ENCODE measurements at regions not wholly inside any gene's neighbourhood (a gene's known extent, or its start where the extent isn't known, plus 50 kb on each side); places are given as distances from the start of the nearest gene placed in this dataset.

DNA sequence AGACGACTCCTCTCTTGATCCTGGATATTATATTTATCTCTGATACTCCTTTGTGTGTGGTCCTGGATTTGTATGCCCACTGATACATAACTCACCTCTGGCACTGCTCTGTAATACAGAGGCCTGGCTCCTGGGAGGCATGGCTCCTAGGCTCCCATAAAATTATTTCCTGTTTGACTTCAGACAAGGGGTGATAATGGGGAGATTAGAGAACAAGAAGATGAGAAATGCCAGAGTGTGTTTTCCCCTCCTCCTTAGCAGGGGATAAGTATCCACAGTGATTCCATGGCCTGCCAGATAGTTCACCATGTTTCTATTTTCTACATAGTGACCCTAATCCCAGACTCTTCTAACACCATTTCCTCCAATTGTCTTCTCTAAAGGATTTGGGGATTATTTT is 165.7 kb upstream of the PLSCR5 start:
- no peak for TF ChIP-seq BHLHE40 (IDR thresholded peaks at IDR 0.05; ENCODE audit: borderline replicate concordance)
- no peak for TF ChIP-seq CTBP1 (IDR thresholded peaks at IDR 0.05; ENCODE audit: borderline replicate concordance)
- no peak for TF ChIP-seq FOXM1 (IDR thresholded peaks at IDR 0.05; ENCODE audit: borderline replicate concordance)
- TF ChIP-seq FOXK2 (IDR thresholded peaks at IDR 0.05): no peak
- no peak for TF ChIP-seq SUZ12 (IDR thresholded peaks at IDR 0.05)
- TF ChIP-seq NFRKB (IDR thresholded peaks at IDR 0.05): no peak
- no peak for TF ChIP-seq SP1 (IDR thresholded peaks at IDR 0.05)
- TF ChIP-seq ZNF384 (IDR thresholded peaks at IDR 0.05): no peak

Measured in HEK293T (cell line).